Muscle layer of duodenum (tissue), 2 donors: ENCODE measurements at regions not wholly inside any gene's neighbourhood (a gene's known extent, or its start where the extent isn't known, plus 50 kb on each side); places are given as distances from the start of the nearest gene placed in this dataset.
"Not testable (repeated sequence)": the region's sequence is repeated elsewhere in the genome, so short reads cannot be mapped to it uniquely, and the experiment has no call there.

Experiments
- H3K27ac ChIP-seq: one replicate; pipeline ENCODE4 v1.7.0; 2013; ENCODE audit warnings: mild to moderate bottlenecking, low read length
- H3K27me3 ChIP-seq: one replicate; pipeline ENCODE4 v1.7.0; 2013; ENCODE audit warnings: low read depth, mild to moderate bottlenecking, control low read depth, low read length
- H3K36me3 ChIP-seq, 2 donors: one replicate each; pipeline ENCODE4 v1.7.0; 2013; ENCODE audit warnings: low read length in 2 of 2, control low read depth in 1 of 2, mild to moderate bottlenecking in 1 of 2; ENCODE audit not compliant: insufficient read depth in 2 of 2, control insufficient read depth in 1 of 2
- H3K4me1 ChIP-seq, 2 donors: one replicate each; pipeline ENCODE4 v1.7.0; 2013; ENCODE audit warnings: low read length in 2 of 2, mild to moderate bottlenecking in 2 of 2, control low read depth in 1 of 2, moderate library complexity in 1 of 2; ENCODE audit not compliant: insufficient read depth in 2 of 2, control insufficient read depth in 1 of 2
- H3K4me3 ChIP-seq, 2 donors: one replicate each; pipeline ENCODE4 v1.7.0; 2013; ENCODE audit warnings: low read length in 2 of 2, low read depth in 1 of 2, mild to moderate bottlenecking in 1 of 2
- H3K9me3 ChIP-seq, 2 donors: one replicate each; pipeline ENCODE4 v1.7.0; 2013; ENCODE audit warnings: low read length in 2 of 2, control low read depth in 1 of 2, mild to moderate bottlenecking in 1 of 2; ENCODE audit not compliant: control insufficient read depth in 1 of 2
- donor health status: healthy.

DNA sequence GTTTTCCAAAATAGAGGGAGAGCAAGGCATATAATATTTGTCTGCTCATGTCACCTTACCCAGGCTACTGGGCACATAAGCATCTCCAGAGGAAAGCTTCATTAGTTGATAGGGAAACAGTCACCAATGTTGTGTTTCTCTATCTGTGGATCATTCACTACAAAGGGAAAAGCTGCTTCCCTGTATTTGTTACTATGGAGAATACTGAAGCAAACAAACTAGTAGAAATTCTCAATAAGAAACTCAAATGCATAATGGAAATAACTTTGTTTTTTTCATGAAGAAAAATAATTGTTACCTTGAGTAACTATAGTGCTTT lies 138.2 kb downstream of the PCSK1 start:
- H3K9me3 ChIP-seq, result no peaks in the 10 kb centered on the region
- no peak overlapping the region for H3K27ac ChIP-seq
- no peaks in the 10 kb centered on the region for H3K27me3 ChIP-seq
- H3K36me3 ChIP-seq, result no peaks in the 10 kb centered on the region
- H3K4me3 ChIP-seq, result no peak overlapping the region
- H3K4me1 ChIP-seq, result peaks cover 0 to 9% of the 10 kb centered on the region in 2 donors

DNA sequence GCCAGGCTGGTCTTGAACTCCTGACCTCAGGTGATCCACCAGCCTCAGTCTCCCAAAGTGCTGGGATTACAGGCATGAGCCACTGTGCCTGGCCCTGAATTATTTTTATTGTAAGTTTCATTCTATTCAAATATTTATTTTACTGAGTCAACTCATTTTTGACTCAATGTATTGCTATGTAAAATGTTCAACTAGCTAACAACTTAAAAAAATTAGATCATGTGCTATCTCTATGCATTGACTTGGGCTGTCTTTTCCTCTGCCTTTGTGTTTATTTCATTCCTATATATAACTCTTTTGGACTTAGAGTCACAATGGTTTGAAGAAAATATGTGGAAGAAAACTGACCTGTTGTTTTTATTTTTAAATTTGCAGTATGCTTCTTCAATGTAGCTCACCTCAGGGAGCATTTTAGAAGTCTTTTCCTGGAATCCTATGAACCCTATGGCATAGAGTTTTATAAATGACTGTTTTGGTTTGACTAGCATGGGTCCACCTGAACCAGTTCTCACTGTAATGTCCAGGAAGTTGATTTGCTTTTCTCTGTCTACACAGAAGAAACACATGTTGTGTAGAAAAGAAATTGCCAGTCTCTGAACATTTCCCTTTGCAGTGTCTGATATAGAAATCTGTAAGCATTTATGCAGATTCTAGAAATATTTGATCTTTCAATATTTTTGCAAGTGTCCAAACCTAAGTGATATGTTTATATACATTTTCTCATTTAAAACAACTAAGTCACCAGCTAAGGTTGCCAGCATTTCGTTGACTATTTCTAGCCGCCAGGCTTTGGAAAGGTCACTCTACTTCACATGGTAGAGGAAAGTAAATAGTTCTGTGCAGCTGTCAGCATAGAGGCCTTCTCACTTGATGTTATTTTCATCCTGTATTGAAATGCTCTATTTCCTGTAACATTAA lies 138.8 kb downstream of the PCSK1 start:
- Histone ChIP-seq H3K27me3 (no peaks in the 10 kb centered on the region), H3K27ac (no peak overlapping the region), H3K4me1 (peaks cover 0 to 9% of the 10 kb centered on the region in 2 donors), H3K9me3 (no peaks in the 10 kb centered on the region), H3K36me3 (no peaks in the 10 kb centered on the region), H3K4me3 (no peak overlapping the region)

DNA sequence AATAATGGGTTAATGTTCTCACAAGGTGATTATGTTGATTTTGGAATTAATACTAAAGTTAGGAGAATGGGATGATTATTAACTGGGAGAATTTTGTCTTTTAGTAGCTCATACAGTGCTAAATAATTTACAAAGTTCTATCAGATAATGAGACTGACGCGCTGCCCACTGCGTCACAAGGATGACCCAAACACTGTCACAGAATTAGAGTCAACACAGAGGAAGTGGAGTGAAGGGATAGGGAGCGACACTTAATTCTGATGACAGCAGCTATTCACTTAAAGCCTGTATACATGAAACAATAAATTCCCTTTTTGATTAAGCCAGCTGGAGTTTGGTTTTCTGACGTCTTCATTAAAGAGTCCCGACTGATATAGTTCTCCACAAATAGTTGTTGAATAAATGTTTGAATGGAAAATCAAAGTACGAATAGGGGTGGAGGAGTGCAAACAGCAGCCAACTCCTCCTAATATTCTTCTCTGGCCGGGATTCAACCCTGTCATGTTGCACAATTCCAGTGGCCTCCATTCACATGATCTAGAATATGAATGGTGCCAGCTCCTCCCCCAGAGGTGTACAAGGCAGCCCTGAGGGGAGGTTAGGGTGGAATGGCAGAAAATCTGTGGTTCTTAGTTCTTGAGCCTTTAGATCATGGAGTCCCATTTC lies 140.3 kb downstream of the PCSK1 start:
- Histone ChIP-seq H3K27me3 (no peaks in the 10 kb centered on the region), H3K9me3 (no peaks in the 10 kb centered on the region), H3K4me3 (no peak overlapping the region), H3K4me1 (peaks cover 0 to 9% of the 10 kb centered on the region in 2 donors), H3K36me3 (no peaks in the 10 kb centered on the region), H3K27ac (no peak overlapping the region)

DNA sequence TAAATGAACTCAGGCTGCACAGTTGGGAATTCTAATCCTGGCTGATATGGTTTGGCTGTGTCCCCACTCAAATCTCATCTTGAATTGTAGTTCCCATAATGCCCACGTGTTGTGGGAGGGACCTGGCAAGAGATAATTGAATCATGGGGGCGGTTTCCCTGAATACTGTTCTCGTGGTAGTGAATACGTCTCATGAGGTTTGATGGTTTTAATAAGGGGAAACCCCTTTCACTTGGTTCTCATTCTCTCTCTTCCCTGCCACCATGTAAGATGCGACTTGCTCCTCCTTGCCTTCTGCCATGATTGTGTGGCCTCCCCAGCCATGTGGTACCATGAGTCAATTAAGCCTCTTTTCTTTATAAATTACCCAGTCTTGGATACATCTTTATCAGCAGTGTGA lies 143.8 kb downstream of the PCSK1 start:
- H3K9me3 ChIP-seq, H3K27ac ChIP-seq, H3K4me1 ChIP-seq, H3K36me3 ChIP-seq, H3K4me3 ChIP-seq, H3K27me3 ChIP-seq: not testable (repeated sequence)

DNA sequence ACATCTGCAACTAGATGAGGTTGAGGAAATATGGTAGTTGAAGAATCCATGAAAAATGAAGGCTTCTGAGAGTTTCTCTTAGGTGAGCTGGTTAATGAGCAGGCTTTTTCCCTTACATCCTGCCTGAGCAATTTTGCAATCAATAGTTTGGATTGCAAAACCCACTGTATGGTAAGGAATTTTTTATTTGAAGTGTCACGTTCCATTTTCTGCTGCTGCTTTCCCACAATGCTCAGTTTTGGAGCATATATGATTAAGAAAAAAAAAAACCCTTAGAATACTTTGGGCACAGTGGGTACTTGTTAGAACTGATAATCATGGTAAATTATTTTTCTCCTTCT lies 144.2 kb downstream of the PCSK1 start:
- Histone ChIP-seq H3K4me1 (no peaks in the 10 kb centered on the region), H3K27ac (no peak overlapping the region), H3K27me3 (no peaks in the 10 kb centered on the region), H3K9me3 (no peaks in the 10 kb centered on the region), H3K4me3 (no peak overlapping the region), H3K36me3 (no peaks in the 10 kb centered on the region)

DNA sequence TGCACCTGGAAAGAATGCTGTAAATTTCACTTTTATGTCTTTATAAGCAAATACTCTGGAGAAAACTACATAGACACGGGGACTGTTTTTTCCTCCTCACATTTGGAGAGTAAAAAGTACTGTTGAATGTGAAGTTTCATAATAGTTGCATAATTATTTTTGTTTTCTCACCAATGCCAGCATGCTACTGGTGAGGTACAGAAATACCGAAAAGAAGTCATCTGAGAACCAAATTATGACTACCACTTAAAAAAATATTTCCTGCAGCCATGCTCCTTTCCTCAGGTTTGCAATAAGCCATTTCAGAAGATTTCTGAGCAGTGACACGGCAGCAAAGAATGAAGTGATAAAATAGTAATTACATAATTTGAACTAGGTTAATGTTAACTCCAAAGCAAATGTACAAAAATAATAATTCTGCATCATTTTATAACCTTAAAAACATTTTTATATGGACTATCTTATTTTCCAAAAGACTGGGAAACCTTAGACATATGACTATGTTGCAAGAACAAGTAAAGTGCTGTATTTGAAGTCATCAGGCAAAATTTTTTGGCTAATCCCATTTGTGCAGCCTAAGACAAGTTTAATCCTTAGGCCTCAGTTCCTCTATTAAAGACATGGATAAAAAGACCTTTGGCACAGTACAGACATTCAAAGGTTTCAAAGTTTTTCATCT lies 144.7 kb downstream of the PCSK1 start:
- Histone ChIP-seq H3K4me3 (no peak overlapping the region), H3K27me3 (no peaks in the 10 kb centered on the region), H3K36me3 (no peaks in the 10 kb centered on the region), H3K4me1 (no peaks in the 10 kb centered on the region), H3K27ac (no peak overlapping the region), H3K9me3 (no peaks in the 10 kb centered on the region)

DNA sequence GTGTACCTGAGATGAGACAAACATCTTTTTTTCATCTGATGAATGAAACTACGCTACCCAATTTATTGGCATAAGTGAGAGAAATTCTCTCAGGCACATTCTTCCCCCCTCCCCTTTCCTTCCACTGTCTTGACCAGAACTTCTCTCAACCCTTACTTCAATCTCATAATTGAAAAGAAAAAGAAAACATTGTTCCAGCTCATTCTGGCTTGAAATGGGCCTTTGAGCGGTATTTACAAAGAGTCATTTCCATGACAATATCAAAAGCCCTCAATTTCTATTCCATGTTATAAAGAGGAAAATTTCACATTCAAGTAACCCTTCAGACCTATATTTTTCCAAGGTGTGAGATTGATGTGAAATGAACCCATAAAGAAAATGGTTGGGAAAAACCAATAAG lies 145.9 kb downstream of the PCSK1 start:
- no peaks in the 10 kb centered on the region for H3K36me3 ChIP-seq
- no peak overlapping the region for H3K27ac ChIP-seq
- no peaks in the 10 kb centered on the region for H3K9me3 ChIP-seq
- H3K27me3 ChIP-seq, result no peaks in the 10 kb centered on the region
- no peak overlapping the region for H3K4me3 ChIP-seq
- H3K4me1 ChIP-seq, result no peaks in the 10 kb centered on the region

DNA sequence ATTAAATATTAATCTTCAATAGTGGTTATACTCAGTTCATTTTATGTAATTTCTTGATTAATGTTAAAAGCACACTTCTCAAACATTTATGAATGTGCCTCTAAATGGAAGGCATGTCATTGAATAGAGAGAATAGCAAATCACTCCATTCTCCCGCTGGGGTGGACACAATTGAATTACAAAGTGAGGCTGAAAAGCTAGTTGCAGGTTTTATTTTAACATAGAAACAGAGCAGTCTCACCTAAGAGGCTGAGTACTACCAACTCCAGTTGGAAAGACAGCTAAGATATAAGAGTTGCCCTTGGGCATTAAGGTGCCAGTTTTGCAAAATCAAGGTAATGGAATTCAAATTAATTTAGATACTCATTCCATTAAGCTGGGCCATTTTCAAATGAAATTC lies 147.2 kb downstream of the PCSK1 start:
- no peaks in the 10 kb centered on the region for H3K9me3 ChIP-seq
- H3K27me3 ChIP-seq, result no peaks in the 10 kb centered on the region
- no peaks in the 10 kb centered on the region for H3K4me1 ChIP-seq
- no peak overlapping the region for H3K4me3 ChIP-seq
- no peaks in the 10 kb centered on the region for H3K36me3 ChIP-seq
- H3K27ac ChIP-seq, result no peak overlapping the region

DNA sequence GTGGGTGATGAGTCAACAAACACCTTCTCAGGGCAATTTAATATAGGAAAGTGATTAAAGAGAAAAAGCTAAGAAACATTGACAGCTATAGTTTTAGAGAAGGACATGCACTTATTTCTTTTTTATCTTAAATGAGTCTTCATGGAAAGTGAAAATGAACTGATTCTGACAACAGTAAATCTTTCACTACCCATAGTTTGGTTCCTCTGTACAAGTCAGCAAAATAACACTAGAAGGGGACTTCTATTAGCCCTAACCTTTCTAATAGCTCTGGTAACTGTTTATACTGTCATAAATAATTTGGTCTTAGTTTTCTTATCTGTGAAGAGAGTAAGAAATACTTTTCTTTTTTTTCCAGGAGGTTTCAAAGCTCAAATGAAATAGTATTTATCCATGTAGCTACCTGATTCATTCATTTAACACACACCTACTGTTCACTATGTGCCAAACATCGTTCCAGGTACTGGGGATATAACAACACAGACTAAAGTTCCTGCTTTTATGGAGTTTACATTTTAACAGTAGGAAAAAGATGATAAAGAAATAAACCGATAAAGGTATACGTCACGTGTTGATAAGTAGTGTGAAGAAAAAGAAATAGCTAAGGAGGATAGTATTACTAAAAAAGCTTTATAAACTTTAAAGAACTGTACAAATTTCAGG lies 148.2 kb downstream of the PCSK1 start:
- no peaks in the 10 kb centered on the region for H3K9me3 ChIP-seq
- H3K4me3 ChIP-seq, result no peak overlapping the region
- no peaks in the 10 kb centered on the region for H3K36me3 ChIP-seq
- H3K4me1 ChIP-seq, result no peaks in the 10 kb centered on the region
- no peaks in the 10 kb centered on the region for H3K27me3 ChIP-seq
- no peak overlapping the region for H3K27ac ChIP-seq

DNA sequence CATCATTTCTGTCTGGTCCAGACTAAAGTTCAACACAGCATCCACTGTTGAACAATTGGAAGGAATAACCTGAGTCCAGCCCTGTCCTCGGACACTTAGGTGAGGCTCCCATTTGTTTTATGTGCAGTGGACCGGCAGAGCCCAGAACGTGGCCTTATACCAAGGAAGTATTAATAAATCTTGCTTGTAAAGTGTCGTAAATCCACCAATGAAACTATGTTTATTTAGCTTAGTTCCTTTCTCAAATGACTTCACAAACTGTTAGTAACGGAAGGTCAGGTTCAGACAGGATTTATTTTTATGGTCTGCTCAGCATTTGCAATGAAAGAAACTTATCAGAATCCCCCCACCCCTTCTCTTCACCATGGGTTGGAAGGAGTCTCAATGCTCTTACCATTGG lies 149.5 kb downstream of the PCSK1 start:
- H3K4me3 ChIP-seq, result no peak overlapping the region
- no peaks in the 10 kb centered on the region for H3K36me3 ChIP-seq
- H3K27me3 ChIP-seq, result no peaks in the 10 kb centered on the region
- no peaks in the 10 kb centered on the region for H3K4me1 ChIP-seq
- H3K27ac ChIP-seq, result no peak overlapping the region
- H3K9me3 ChIP-seq, result no peaks in the 10 kb centered on the region

DNA sequence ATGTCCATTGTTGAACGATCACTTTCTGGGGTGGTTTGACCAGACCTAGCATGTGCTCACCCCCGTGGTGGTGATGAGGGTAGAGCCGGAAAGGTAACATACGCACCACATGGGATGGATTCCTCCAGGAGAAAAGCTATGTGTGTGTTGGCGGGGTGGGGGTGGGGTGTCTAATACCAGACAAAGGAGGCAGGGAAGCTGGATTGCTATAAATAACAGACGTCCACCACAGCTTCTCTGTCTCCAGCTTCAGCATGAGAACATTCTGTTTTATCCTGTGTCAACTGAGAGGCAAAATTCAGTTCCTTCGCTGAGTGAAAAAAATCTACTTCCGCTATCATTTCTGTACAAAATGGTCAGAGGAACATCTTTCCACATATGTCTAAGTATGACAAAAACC lies 151.0 kb downstream of the PCSK1 start:
- Histone ChIP-seq H3K36me3 (no peaks in the 10 kb centered on the region), H3K4me3 (no peak overlapping the region), H3K9me3 (no peaks in the 10 kb centered on the region), H3K27me3 (no peaks in the 10 kb centered on the region), H3K27ac (no peak overlapping the region), H3K4me1 (no peaks in the 10 kb centered on the region)
